Uterus (tissue), 3 donors: ENCODE measurements at regions not wholly inside any gene's neighbourhood (a gene's known extent, or its start where the extent isn't known, plus 50 kb on each side); places are given as distances from the start of the nearest gene placed in this dataset.

Experiments
- DNase-seq, 2 donors: peaks; one replicate each; pipeline ENCODE4 v3.0.0-alpha.2; 2019 to 2020
- H3K27ac ChIP-seq, 2 donors: fragments of 200-600 bp; sonication (generic); 1 replicate in 1 of 2; 2 replicates in 1 of 2; pipeline ENCODE4 v1.5.1; 2016 to 2018
- H3K27me3 ChIP-seq, 2 donors: fragments of 200-600 bp; sonication (generic); one replicate each; pipeline ENCODE4 v1.5.1; 2018 to 2019; ENCODE audit warnings: control low read depth in 1 of 2
- H3K36me3 ChIP-seq, 2 donors: fragments of 200-600 bp; sonication (generic); one replicate each; pipeline ENCODE4 v1.5.1; 2019; ENCODE audit warnings: control low read depth in 1 of 2
- H3K4me1 ChIP-seq, 2 donors: fragments of 200-600 bp; sonication (generic); one replicate each; pipeline ENCODE4 v1.5.1; 2018 to 2019; ENCODE audit warnings: control low read depth in 1 of 2
- H3K4me3 ChIP-seq, 2 donors: fragments of 200-600 bp; sonication (generic); 1 replicate in 1 of 2; 2 replicates in 1 of 2; pipeline ENCODE4 v1.5.1; 2018 to 2019; ENCODE audit warnings: mild to moderate bottlenecking in 1 of 2
- H3K9me3 ChIP-seq, 2 donors: fragments of 200-600 bp; sonication (generic); one replicate each; pipeline ENCODE4 v1.5.1; 2019; ENCODE audit warnings: control low read depth in 1 of 2
- CTCF ChIP-seq, 4 experiments: fragments of 200-600 bp in 2 of 4; fragments of 450-650 bp in 2 of 4; sonication (generic) in 2 of 4; IDR thresholded peaks; one replicate each; pipeline ENCODE4 v1.5.1; 2016 to 2019; ENCODE audit warnings: antibody characterized with exemption in 4 of 4, mild to moderate bottlenecking in 2 of 4, moderate library complexity in 1 of 4
- POLR2A ChIP-seq, 2 donors: fragments of 450-650 bp; IDR thresholded peaks; one replicate each; pipeline ENCODE4 v1.6.1; 2016; ENCODE audit warnings: antibody characterized with exemption in 2 of 2, mild to moderate bottlenecking in 1 of 2, moderate library complexity in 1 of 2
- intact Hi-C: fragments of 100-400 bp; cut with DNase I; formaldehyde crosslinking; loops from one replicate; pipeline ENCODE4 v1.15.1; 2023; ENCODE audit warnings: low total_unique reads
- donor health status: DM: yes; HTN: yes; CAD: no.

DNA sequence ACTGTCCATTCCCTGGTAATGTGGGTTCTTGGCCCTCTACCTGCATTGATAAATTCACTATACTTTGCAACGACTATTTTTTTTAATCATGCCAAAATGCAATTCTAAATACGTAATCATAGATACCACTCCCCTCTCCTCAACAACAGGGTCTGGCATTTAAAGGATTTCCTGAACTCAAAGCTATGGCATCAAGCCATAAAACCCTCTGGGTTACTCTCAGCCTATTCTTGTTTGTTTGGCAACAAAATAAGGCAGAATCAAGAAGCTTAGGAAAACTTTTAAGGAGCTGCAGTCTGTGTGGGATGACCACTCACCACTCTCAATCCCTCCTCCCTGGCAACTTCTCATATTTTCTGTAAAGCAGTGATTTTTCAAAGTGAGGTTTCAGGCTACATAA, 669.9 kb upstream of the ID4 start:
- intact Hi-C loops = no loop called here
- Histone ChIP-seq H3K4me1 (no peaks in the 10 kb centered on the region), H3K27ac (peak overlapping the region in 1 of 2 donors; percentile 25), H3K4me3 (no peak overlapping the region), H3K36me3 (no peaks in the 10 kb centered on the region), H3K9me3 (no peaks in the 10 kb centered on the region), H3K27me3 (no peaks in the 10 kb centered on the region)
- no peak for TF ChIP-seq CTCF (IDR thresholded peaks at IDR 0.05)
- TF ChIP-seq POLR2A (IDR thresholded peaks at IDR 0.05) = no peak
- no peak for DNase-seq

- H3K4me1 ChIP-seq = no peaks in the 10 kb centered on the region
- DNase-seq = no peak
- H3K9me3 ChIP-seq = no peaks in the 10 kb centered on the region
- TF ChIP-seq POLR2A (IDR thresholded peaks at IDR 0.05) (no peak), CTCF (IDR thresholded peaks at IDR 0.05) (no peak)
- no peak overlapping the region for H3K4me3 ChIP-seq
- intact Hi-C loops = no loop called here
- H3K36me3 ChIP-seq = no peaks in the 10 kb centered on the region
- H3K27me3 ChIP-seq = no peaks in the 10 kb centered on the region
- H3K27ac ChIP-seq = no peak overlapping the region
Measured at GRCh38 chr6:19169366-19169765, 667.8 kb upstream of the ID4 start.

DNA sequence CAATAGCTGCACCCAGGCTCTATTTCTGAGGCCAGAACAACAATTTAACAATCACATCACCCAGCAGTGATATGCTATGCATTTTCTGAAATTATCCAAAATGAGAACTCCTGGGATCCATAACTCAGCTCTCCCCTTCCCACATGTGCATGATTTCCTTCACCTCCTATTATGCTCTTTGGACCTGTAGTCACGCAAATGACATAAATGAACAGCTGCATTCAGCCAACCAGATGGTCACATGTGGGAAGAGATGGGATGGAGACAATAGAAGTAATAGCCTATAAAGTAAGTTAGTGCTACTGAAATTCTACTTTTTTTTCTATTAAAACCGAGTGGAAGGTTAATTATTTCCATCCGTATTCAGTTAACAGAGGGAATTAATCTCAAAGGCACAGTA, 662.1 kb upstream of the ID4 start:
- H3K4me1 ChIP-seq = no peaks in the 10 kb centered on the region
- no peaks in the 10 kb centered on the region for H3K36me3 ChIP-seq
- intact Hi-C loops = no loop called here
- TF ChIP-seq POLR2A (IDR thresholded peaks at IDR 0.05) = no peak
- no peak for TF ChIP-seq CTCF (IDR thresholded peaks at IDR 0.05)
- DNase-seq = no peak
- H3K4me3 ChIP-seq = no peak overlapping the region
- no peaks in the 10 kb centered on the region for H3K27me3 ChIP-seq
- H3K27ac ChIP-seq = no peak overlapping the region
- no peaks in the 10 kb centered on the region for H3K9me3 ChIP-seq

DNA sequence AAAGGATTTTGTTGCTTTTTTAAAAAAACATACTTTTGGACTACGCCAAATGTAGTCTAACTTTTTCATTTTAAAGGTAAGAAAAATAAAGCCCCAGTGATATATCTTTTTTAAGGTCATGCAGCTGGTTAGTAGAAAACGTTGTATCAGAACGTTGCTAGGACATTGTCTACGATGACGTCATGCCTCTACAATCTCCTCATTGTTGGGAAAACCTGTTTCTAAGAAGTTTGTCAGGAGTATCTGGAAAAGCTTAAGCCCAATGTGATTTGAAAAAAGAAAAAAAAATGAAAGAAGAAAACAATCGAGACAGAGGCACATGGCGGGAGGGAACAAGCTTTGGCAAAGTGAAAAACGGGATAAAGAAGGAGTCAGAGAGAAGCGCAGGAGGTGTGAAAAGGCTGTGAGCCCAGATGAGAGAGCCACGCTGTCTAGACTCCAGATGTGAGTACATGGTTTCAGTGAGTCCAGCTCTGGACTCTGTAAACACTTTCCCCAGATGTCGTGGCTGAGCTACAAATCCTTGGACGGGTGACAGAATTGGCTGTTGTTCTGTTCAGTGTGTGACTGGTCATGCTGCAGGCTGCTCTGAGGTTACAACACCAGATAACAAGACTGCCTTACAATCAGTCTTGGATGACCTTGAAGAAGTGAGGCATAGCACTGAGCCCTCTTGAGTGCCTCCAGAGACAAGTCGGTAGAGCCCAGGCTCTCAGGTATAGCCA, 656.7 kb upstream of the ID4 start:
- Histone ChIP-seq H3K36me3 (no peaks in the 10 kb centered on the region), H3K4me1 (no peaks in the 10 kb centered on the region), H3K9me3 (no peaks in the 10 kb centered on the region), H3K4me3 (no peak overlapping the region), H3K27ac (peak overlapping the region; percentile 18 to 52), H3K27me3 (no peaks in the 10 kb centered on the region)
- no peak for TF ChIP-seq CTCF (IDR thresholded peaks at IDR 0.05)
- TF ChIP-seq POLR2A (IDR thresholded peaks at IDR 0.05) = no peak
- DNase-seq = peak; percentile 45 to 75
- intact Hi-C loops = no loop called here

- H3K27me3 ChIP-seq = no peaks in the 10 kb centered on the region
- DNase-seq = no peak
- no peak overlapping the region for H3K4me3 ChIP-seq
- H3K36me3 ChIP-seq = no peaks in the 10 kb centered on the region
- H3K9me3 ChIP-seq = no peaks in the 10 kb centered on the region
- intact Hi-C loops = no loop called here
- H3K4me1 ChIP-seq = no peaks in the 10 kb centered on the region
- H3K27ac ChIP-seq = peak overlapping the region; percentile 18 to 52
- TF ChIP-seq CTCF (IDR thresholded peaks at IDR 0.05) (no peak), POLR2A (IDR thresholded peaks at IDR 0.05) (no peak)
Measured at GRCh38 chr6:19181211-19181610, 656.0 kb upstream of the ID4 start.
